ENCODE measurements at regions not wholly inside any gene's neighbourhood (a gene's known extent, or its start where the extent isn't known, plus 50 kb on each side); places are given as distances from the start of the nearest gene placed in this dataset.

GRCh38 chr4:165724786-165725185 is 148.3 kb upstream of the TLL1 start:
- Histone ChIP-seq H3K9me3 (ENCODE audit: control insufficient read depth, insufficient read depth, low read length) (no peaks in the 10 kb centered on the region; the same call in 1 of the 2 replicates), H3K4me3 (ENCODE audit: low read depth, low read length) (no peak overlapping the region), H3K27ac (ENCODE audit: low read depth, low read length) (no peak overlapping the region), H3K27me3 (ENCODE audit: control insufficient read depth, insufficient read depth, low read length) (no peaks in the 10 kb centered on the region)
- DNase-seq (ENCODE audit: low read depth, low spot score) = no peak
- ChIA-PET POLR2A (no interaction called here), CTCF (no interaction called here)
- TF ChIP-seq CTCF (IDR thresholded peaks at IDR 0.05; ENCODE audit: low read depth, low read length) = no peak

GRCh38 chr4:165725352-165725751 is 147.7 kb upstream of the TLL1 start:
- no peak for DNase-seq (ENCODE audit: low read depth, low spot score)
- ChIA-PET POLR2A (no interaction called here), CTCF (no interaction called here)
- Histone ChIP-seq H3K9me3 (ENCODE audit: control insufficient read depth, insufficient read depth, low read length) (no peaks in the 10 kb centered on the region; the same call in 1 of the 2 replicates), H3K27me3 (ENCODE audit: control insufficient read depth, insufficient read depth, low read length) (no peaks in the 10 kb centered on the region), H3K27ac (ENCODE audit: low read depth, low read length) (no peak overlapping the region), H3K4me3 (ENCODE audit: low read depth, low read length) (no peak overlapping the region)
- no peak for TF ChIP-seq CTCF (IDR thresholded peaks at IDR 0.05; ENCODE audit: low read depth, low read length)

GRCh38 chr4:165726831-165727230 is 146.2 kb upstream of the TLL1 start:
- TF ChIP-seq CTCF (IDR thresholded peaks at IDR 0.05; ENCODE audit: low read depth, low read length) = no peak
- H3K27me3 ChIP-seq (ENCODE audit: control insufficient read depth, insufficient read depth, low read length) = no peaks in the 10 kb centered on the region
- POLR2A ChIA-PET = no interaction called here
- no peak overlapping the region for H3K27ac ChIP-seq (ENCODE audit: low read depth, low read length)
- no peak overlapping the region for H3K4me3 ChIP-seq (ENCODE audit: low read depth, low read length)
- CTCF ChIA-PET = no interaction called here
- H3K9me3 ChIP-seq (ENCODE audit: control insufficient read depth, insufficient read depth, low read length) = no peaks in the 10 kb centered on the region; the same call in 1 of the 2 replicates
- no peak for DNase-seq (ENCODE audit: low read depth, low spot score)

GRCh38 chr4:165737309-165737972 is 135.6 kb upstream of the TLL1 start:
- CTCF ChIA-PET = no interaction called here

GRCh38 chr4:165738571-165738970 is 134.5 kb upstream of the TLL1 start:
- CTCF ChIA-PET = no interaction called here
- POLR2A ChIA-PET = no interaction called here
- TF ChIP-seq CTCF (IDR thresholded peaks at IDR 0.05; ENCODE audit: low read depth, low read length) = no peak

More at GRCh38 chr4:165737309-165737972, 135.6 kb upstream of the TLL1 start:
- Histone ChIP-seq H3K9me3 (ENCODE audit: control insufficient read depth, insufficient read depth, low read length) (no peaks in the 10 kb centered on the region), H3K27me3 (ENCODE audit: control insufficient read depth, insufficient read depth, low read length) (no peaks in the 10 kb centered on the region), H3K4me3 (ENCODE audit: low read depth, low read length) (no peak overlapping the region), H3K27ac (ENCODE audit: low read depth, low read length) (no peak overlapping the region)
- no peak for DNase-seq (ENCODE audit: low read depth, low spot score)
- TF ChIP-seq CTCF (IDR thresholded peaks at IDR 0.05; ENCODE audit: low read depth, low read length) = no peak
- POLR2A ChIA-PET = no interaction called here

More at GRCh38 chr4:165738571-165738970, 134.5 kb upstream of the TLL1 start:
- Histone ChIP-seq H3K27me3 (ENCODE audit: control insufficient read depth, insufficient read depth, low read length) (no peaks in the 10 kb centered on the region), H3K9me3 (ENCODE audit: control insufficient read depth, insufficient read depth, low read length) (peaks cover 4% of the 10 kb centered on the region; the same call in 1 of the 2 replicates), H3K4me3 (ENCODE audit: low read depth, low read length) (no peak overlapping the region), H3K27ac (ENCODE audit: low read depth, low read length) (no peak overlapping the region)
- DNase-seq (ENCODE audit: low read depth, low spot score) = no peak
